GM12878 (cell line): ENCODE measurements at regions not wholly inside any gene's neighbourhood (a gene's known extent, or its start where the extent isn't known, plus 50 kb on each side); places are given as distances from the start of the nearest gene placed in this dataset.

Source experiments
- ATAC-seq: fragments of 200-7000 bp; cut with Tn5 transposase; 3 replicates; pipeline ENCODE4 v1.9.1; 2020; ENCODE audit warnings: mild to moderate bottlenecking, moderate library complexity
- BruUV-seq: library from RNA; stranded (reverse); fragments of 400-500 nt; replicated peaks from 2 replicates; lab custom pipeline; 2021; lab: Mats Ljungman, UMichigan
- CTCF ChIA-PET: fragments of 300-600 bp; sonication (Branson Sonifier 250); formaldehyde crosslinking; extraction: SDS; loops from one replicate; lab custom pipeline; 2021; ENCODE audit warnings: inconsistent platforms; lab: Yijun Ruan, JAX
- POLR2A ChIA-PET: fragments of 350-600 bp; formaldehyde crosslinking; extraction: SDS; loops from one replicate; lab custom pipeline; 2021; ENCODE audit warnings: inconsistent platforms; lab: Charles Lee
- RAD21 ChIA-PET: fragments of 300-600 bp; sonication (Branson Sonifier 250); formaldehyde crosslinking; loops from one replicate; lab custom pipeline; 2023; ENCODE audit warnings: antibody characterized with exemption; ENCODE audit not compliant: unreplicated experiment; lab: Charles Lee
- SMC1A ChIA-PET: fragments of 300-600 bp; sonication (Branson Sonifier 250); formaldehyde crosslinking; loops from one replicate; lab custom pipeline; 2023; ENCODE audit not compliant: unreplicated experiment, uncharacterized antibody; lab: Charles Lee
- DNase-seq: peaks from one replicate; pipeline ENCODE4 v3.0.0-alpha.2; 2011; ENCODE audit warnings: low read depth, low spot score
- FAIRE-seq: peaks from 3 replicates; lab custom pipeline; 2011; peaks lifted over from hg19 to GRCh38; lab: Jason Lieb, UNC
- H2AFZ ChIP-seq: 2 replicates; pipeline ENCODE4 v1.6.0; 2011; ENCODE audit warnings: low read depth, low read length, control low read depth; ENCODE audit not compliant: control insufficient read depth
- H3K27ac ChIP-seq: 2 replicates; pipeline ENCODE4 v1.5.1; 2011; ENCODE audit warnings: control low read depth; ENCODE audit not compliant: control insufficient read depth, insufficient read depth
- H3K27me3 ChIP-seq, 2 experiments: replicated peaks in 1 of 2; 2 replicates each; pipeline versions ENCODE4 v1.6.0 to v1.6.1; 2011; ENCODE audit warnings: low read length in 1 of 2; ENCODE audit not compliant: control insufficient read depth in 2 of 2, insufficient read depth in 2 of 2
- H3K36me3 ChIP-seq, 2 experiments: 2 replicates each; pipeline ENCODE4 v1.5.1; 2011; ENCODE audit warnings: low read length in 1 of 2; ENCODE audit not compliant: control insufficient read depth in 2 of 2, insufficient read depth in 2 of 2
- H3K4me1 ChIP-seq: 2 replicates; pipeline ENCODE4 v1.6.1; 2011; ENCODE audit warnings: mild to moderate bottlenecking, low read length, moderate library complexity, mixed read lengths; ENCODE audit not compliant: control insufficient read depth, insufficient read depth
- H3K4me2 ChIP-seq: 2 replicates; pipeline ENCODE4 v1.6.0; 2011; ENCODE audit warnings: control low read depth; ENCODE audit not compliant: control insufficient read depth, insufficient read depth
- H3K4me3 ChIP-seq: fragments of 200-600 bp; sonication (generic); 2 replicates; pipeline ENCODE4 v1.5.1; 2016
- H3K79me2 ChIP-seq: 2 replicates; pipeline ENCODE4 v1.6.0; 2011; ENCODE audit warnings: low read length; ENCODE audit not compliant: control insufficient read depth, insufficient read depth
- H3K9ac ChIP-seq: 2 replicates; pipeline ENCODE4 v1.8.0; 2011; ENCODE audit warnings: low read length, control low read depth, mixed read lengths; ENCODE audit not compliant: control insufficient read depth, insufficient read depth
- H3K9me3 ChIP-seq: replicated peaks from 3 replicates; pipeline ENCODE4 v1.5.1; 2011; ENCODE audit warnings: mild to moderate bottlenecking, low read length; ENCODE audit not compliant: control insufficient read depth, insufficient read depth
- H4K20me1 ChIP-seq: 2 replicates; pipeline ENCODE4 v1.6.0; 2011; ENCODE audit not compliant: control insufficient read depth, insufficient read depth
- BMI1 ChIP-seq: fragments of 450-650 bp; IDR thresholded peaks from 2 replicates; pipeline ENCODE4 v1.6.1; 2016; ENCODE audit warnings: mild to moderate bottlenecking, moderate library complexity, borderline replicate concordance
- TAF1 ChIP-seq: IDR thresholded peaks from 2 replicates; pipeline ENCODE4 v1.6.1; 2011; ENCODE audit warnings: mild to moderate bottlenecking, low read depth, low read length, borderline replicate concordance
- ZNF274 ChIP-seq: IDR thresholded peaks from one replicate; pipeline ENCODE4 v1.8.0; 2011; ENCODE audit not compliant: insufficient read length, insufficient read depth
- WGBS: methylation state at CpG from one replicate; pipeline ENCODE4 v1.1.6; 2016; ENCODE audit warnings: low lambda C conversion rate; ENCODE audit not compliant: insufficient replicate concordance, insufficient coverage; ENCODE audit errors: missing lambda C conversion rate; 5-methylcytosine and 5-hydroxymethylcytosine counted together
- in situ Hi-C: fragments of 300-500 bp; cut with MboI; formaldehyde crosslinking; loops from 9 replicates; pipeline ENCODE4 v1.14.3; 2018; ENCODE audit warnings: mixed read lengths
- intact Hi-C: fragments of 100-400 bp; cut with micrococcal nuclease; formaldehyde crosslinking; loops from one replicate; pipeline ENCODE4 v1.14.2; 2022; ENCODE audit not compliant: unreplicated experiment
- TF ChIP-seq, protein P1 (sequence below): IDR thresholded peaks from 2 replicates; pipeline ENCODE4 v1.6.1; 2011; ENCODE audit warnings: borderline replicate concordance, low read depth, mild to moderate bottlenecking, moderate library complexity, low read length; ENCODE audit not compliant: insufficient read depth, poor library complexity, severe bottlenecking
- TF ChIP-seq, protein P2 (sequence below): fragments of 450-650 bp; IDR thresholded peaks from 2 replicates; pipeline ENCODE4 v1.6.1; 2016; ENCODE audit warnings: mild to moderate bottlenecking

DNA sequence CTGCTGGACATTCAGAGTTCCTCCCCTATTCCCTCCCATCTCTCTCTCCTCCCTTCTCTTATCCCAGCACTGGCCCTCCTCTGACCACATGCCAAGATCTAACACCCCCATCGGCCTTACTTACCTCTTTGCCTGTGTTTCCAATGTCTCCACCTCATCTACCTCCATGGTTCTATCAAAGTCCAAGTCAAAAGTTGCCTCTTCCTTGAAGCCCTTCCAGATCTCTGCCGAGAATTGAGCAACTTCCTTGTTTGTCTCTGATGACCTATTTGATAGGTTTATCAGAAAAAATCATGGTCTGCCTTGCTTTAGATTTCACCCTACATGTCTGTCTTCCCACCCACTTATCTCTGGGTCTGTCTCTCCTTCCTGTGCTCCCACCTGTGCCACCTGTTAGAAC, 69.7 kb upstream of the ITGA11 start (continued):
- TF ChIP-seq ZNF274, result no peak
- TF ChIP-seq, protein P1, sequence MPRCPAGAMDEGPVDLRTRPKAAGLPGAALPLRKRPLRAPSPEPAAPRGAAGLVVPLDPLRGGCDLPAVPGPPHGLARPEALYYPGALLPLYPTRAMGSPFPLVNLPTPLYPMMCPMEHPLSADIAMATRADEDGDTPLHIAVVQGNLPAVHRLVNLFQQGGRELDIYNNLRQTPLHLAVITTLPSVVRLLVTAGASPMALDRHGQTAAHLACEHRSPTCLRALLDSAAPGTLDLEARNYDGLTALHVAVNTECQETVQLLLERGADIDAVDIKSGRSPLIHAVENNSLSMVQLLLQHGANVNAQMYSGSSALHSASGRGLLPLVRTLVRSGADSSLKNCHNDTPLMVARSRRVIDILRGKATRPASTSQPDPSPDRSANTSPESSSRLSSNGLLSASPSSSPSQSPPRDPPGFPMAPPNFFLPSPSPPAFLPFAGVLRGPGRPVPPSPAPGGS, result no peak
- TF ChIP-seq, all 136 proteins: peak for 0

DNA sequence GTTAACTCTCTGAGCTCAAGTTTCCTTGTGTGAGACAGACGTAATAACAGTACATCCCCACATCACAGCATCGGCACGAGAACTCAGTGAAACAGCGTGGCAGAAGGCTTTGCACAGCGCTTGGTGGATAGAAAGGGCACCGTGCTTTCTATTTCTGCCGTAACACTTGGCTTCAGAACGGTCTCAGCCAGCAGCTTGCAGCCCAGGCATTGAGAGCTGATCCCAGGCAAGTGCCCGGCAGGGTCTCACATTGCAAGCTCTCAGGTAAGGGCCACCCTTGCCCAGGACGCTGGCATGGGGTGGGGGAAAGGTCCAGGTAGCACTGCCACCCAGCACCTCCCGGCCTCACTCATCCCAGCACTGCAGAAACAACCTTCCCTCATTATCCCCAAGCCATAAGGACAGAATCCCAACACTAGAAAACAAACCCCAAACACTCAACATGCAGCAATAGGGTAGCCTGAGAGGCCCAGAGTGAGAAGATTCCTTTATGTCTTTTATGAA, 70.5 kb upstream of the ITGA11 start:
- ChIA-PET POLR2A (no interaction called here), RAD21 (no interaction called here), CTCF (interaction anchor here (0.8 kb wide), 1 partner anchor 47 kb away, joined by 3 read pairs; no protein-coding TSS in a partner anchor), SMC1A (interaction anchor here (1.1 kb wide), 1 partner anchor 51 kb away, joined by 3 read pairs; no protein-coding TSS in a partner anchor)
- 27% methylated on average over 11 of the region's 11 CpGs for WGBS
- in situ Hi-C loops (no loop called here), intact Hi-C loops (no loop called here)
- H3K4me3 ChIP-seq, result no peak overlapping the region
- no peaks in the 10 kb centered on the region for H3K36me3 ChIP-seq
- ATAC-seq (no peak), FAIRE-seq (no peak), DNase-seq (no peak)
- H3K27ac ChIP-seq, result no peak overlapping the region
- no peaks in the 10 kb centered on the region for H3K9me3 ChIP-seq
- no peaks in the 10 kb centered on the region for H4K20me1 ChIP-seq
- BruUV-seq, result no TSS peak
- no peak for TF ChIP-seq TAF1
- no peak for TF ChIP-seq BMI1
- TF ChIP-seq, protein P2, sequence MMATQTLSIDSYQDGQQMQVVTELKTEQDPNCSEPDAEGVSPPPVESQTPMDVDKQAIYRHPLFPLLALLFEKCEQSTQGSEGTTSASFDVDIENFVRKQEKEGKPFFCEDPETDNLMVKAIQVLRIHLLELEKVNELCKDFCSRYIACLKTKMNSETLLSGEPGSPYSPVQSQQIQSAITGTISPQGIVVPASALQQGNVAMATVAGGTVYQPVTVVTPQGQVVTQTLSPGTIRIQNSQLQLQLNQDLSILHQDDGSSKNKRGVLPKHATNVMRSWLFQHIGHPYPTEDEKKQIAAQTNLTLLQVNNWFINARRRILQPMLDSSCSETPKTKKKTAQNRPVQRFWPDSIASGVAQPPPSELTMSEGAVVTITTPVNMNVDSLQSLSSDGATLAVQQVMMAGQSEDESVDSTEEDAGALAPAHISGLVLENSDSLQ, result no peak
- no peak for TF ChIP-seq ZNF274
- H3K79me2 ChIP-seq, result no peaks in the 10 kb centered on the region
- no peaks in the 10 kb centered on the region; a peak in 2 of 4 replicates for H3K27me3 ChIP-seq
- no peak overlapping the region for H2AFZ ChIP-seq
- no peak overlapping the region for H3K4me2 ChIP-seq
- no peak overlapping the region for H3K9ac ChIP-seq
- no peaks in the 10 kb centered on the region for H3K4me1 ChIP-seq
